ENCODE measurements at regions not wholly inside any gene's neighbourhood (a gene's known extent, or its start where the extent isn't known, plus 50 kb on each side); places are given as distances from the start of the nearest gene placed in this dataset.

DNA sequence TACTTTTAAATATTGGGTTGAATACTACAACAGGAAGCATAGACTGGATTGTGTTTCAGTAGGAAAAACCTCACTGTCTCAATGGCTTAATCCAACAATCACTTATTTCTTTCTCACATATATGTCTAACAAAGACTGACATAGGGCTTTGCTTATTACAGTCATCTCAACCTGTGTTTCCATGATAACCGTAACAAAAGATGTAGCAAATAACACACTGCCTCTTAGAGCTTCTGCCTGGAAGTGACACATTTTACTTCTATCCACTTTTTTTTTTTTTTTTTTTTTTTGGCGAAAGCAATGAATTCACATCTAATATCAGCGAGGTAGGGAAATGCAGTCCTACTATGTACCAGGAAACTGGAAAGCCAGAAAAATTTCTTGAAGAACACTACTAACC lies 204.9 kb upstream of the CDKN2B start:
- no peaks in the 10 kb centered on the region for H4K20me1 ChIP-seq (ENCODE audit: insufficient read depth)
- no peaks in the 10 kb centered on the region for H3K79me2 ChIP-seq (ENCODE audit: insufficient read depth, low read depth)
- H3K4me1 ChIP-seq (ENCODE audit: low read depth, poor library complexity, severe bottlenecking): peaks cover 6% of the 10 kb centered on the region
- TF ChIP-seq, protein P1, sequence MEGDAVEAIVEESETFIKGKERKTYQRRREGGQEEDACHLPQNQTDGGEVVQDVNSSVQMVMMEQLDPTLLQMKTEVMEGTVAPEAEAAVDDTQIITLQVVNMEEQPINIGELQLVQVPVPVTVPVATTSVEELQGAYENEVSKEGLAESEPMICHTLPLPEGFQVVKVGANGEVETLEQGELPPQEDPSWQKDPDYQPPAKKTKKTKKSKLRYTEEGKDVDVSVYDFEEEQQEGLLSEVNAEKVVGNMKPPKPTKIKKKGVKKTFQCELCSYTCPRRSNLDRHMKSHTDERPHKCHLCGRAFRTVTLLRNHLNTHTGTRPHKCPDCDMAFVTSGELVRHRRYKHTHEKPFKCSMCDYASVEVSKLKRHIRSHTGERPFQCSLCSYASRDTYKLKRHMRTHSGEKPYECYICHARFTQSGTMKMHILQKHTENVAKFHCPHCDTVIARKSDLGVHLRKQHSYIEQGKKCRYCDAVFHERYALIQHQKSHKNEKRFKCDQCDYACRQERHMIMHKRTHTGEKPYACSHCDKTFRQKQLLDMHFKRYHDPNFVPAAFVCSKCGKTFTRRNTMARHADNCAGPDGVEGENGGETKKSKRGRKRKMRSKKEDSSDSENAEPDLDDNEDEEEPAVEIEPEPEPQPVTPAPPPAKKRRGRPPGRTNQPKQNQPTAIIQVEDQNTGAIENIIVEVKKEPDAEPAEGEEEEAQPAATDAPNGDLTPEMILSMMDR (conservative IDR thresholded peaks at IDR 0.05; ENCODE audit: low read depth, low read length): no peak
- no peak overlapping the region for H3K4me3 ChIP-seq (IDR thresholded peaks at IDR 0.05; ENCODE audit: insufficient read depth, low read depth, low read length)
- no peak overlapping the region for H3K9ac ChIP-seq
- H2AFZ ChIP-seq (ENCODE audit: low read depth): no peak overlapping the region
- no peak overlapping the region for H3K27ac ChIP-seq
- H3K27me3 ChIP-seq (ENCODE audit: insufficient read depth, low read depth): no peaks in the 10 kb centered on the region
- H3K4me2 ChIP-seq: no peak overlapping the region
- H3K36me3 ChIP-seq (ENCODE audit: insufficient read depth): no peaks in the 10 kb centered on the region

DNA sequence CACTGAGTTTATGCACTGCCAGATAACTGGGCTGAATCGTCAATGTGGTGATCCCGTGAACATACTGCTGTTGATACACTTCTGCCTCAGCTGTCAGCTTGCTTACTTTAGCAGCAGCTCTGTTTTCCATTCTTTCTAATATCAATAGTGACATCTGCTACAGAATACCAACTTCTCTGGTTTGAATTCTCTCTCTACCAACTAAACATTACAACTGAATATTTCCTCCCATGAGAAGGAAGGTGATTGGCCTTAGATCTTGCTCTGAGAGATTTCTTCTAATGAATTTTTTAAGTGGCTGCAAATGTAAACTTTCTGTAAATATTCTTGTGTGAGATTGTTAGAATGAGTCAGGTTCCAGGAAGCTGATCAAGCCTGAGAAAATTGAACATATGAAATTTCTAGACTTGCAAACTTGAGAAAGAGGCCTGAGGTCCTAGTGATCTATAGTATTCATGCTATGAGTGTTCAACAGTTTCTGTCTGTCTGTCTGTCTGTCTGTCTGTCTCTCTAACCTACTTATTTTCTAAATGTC lies 205.5 kb upstream of the CDKN2B start:
- peaks cover under 1% of the 10 kb centered on the region for H3K4me1 ChIP-seq (ENCODE audit: low read depth, poor library complexity, severe bottlenecking)
- no peak overlapping the region for H3K9ac ChIP-seq
- no peaks in the 10 kb centered on the region for H3K36me3 ChIP-seq (ENCODE audit: insufficient read depth)
- TF ChIP-seq, protein P1 (conservative IDR thresholded peaks at IDR 0.05; ENCODE audit: low read depth, low read length): no peak
- H3K27ac ChIP-seq: no peak overlapping the region
- no peak overlapping the region for H3K4me3 ChIP-seq (IDR thresholded peaks at IDR 0.05; ENCODE audit: insufficient read depth, low read depth, low read length)
- H2AFZ ChIP-seq (ENCODE audit: low read depth): no peak overlapping the region
- no peaks in the 10 kb centered on the region for H3K27me3 ChIP-seq (ENCODE audit: insufficient read depth, low read depth)
- no peaks in the 10 kb centered on the region for H3K79me2 ChIP-seq (ENCODE audit: insufficient read depth, low read depth)
- no peaks in the 10 kb centered on the region for H4K20me1 ChIP-seq (ENCODE audit: insufficient read depth)
- H3K4me2 ChIP-seq: no peak overlapping the region

DNA sequence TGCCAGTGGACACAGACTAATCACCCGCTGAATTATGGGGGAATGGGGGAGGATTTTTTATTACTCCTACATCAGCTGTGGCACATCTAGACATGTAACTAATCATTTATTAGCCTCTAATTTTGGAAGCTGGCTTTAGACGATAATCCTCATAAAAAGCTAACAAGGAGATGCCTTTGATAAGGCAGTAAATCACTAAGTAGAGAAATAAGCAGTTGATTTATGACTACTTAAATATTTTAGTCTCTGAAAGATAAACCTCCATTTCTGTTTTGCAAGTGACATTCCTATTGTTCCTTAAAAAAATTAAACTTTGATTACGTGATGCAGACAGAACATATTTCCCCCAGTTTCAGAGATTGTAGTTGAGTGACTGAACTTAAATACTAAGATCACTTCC lies 206.4 kb upstream of the CDKN2B start:
- no peak overlapping the region for H3K4me3 ChIP-seq (IDR thresholded peaks at IDR 0.05; ENCODE audit: insufficient read depth, low read depth, low read length)
- H3K27me3 ChIP-seq (ENCODE audit: insufficient read depth, low read depth): no peaks in the 10 kb centered on the region
- H3K4me1 ChIP-seq (ENCODE audit: low read depth, poor library complexity, severe bottlenecking): no peaks in the 10 kb centered on the region
- H3K27ac ChIP-seq: no peak overlapping the region
- no peak overlapping the region for H2AFZ ChIP-seq (ENCODE audit: low read depth)
- H3K9ac ChIP-seq: no peak overlapping the region
- no peaks in the 10 kb centered on the region for H4K20me1 ChIP-seq (ENCODE audit: insufficient read depth)
- no peaks in the 10 kb centered on the region for H3K79me2 ChIP-seq (ENCODE audit: insufficient read depth, low read depth)
- H3K36me3 ChIP-seq (ENCODE audit: insufficient read depth): no peaks in the 10 kb centered on the region
- TF ChIP-seq, protein P1 (conservative IDR thresholded peaks at IDR 0.05; ENCODE audit: low read depth, low read length): no peak
- H3K4me2 ChIP-seq: no peak overlapping the region

DNA sequence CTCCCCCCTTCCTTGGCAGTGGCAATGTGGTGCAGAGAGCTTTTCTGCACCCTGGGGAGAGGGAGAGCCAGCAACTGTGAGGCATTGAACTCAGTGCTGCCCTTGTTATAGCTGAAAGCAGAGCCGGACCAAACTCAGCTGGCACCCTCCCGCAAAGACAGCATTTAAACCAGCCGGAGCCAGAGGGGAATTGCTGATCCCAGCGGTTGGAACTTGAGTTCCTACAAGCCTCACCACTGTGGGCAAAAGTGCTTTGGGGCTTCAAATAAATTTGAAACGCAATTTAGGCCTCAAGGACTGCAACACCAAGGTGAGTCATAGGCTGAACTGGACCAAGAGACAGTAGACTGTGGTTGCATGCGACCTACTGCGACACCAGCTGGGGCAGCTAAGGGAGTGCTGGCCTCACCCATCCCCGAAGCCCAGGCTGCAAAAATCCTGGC lies 207.6 kb upstream of the CDKN2B start:
- TF ChIP-seq, protein P1 (conservative IDR thresholded peaks at IDR 0.05; ENCODE audit: low read depth, low read length): no peak
- Histone ChIP-seq H3K4me2 (no peak overlapping the region), H4K20me1 (ENCODE audit: insufficient read depth) (no peaks in the 10 kb centered on the region), H3K4me3 (IDR thresholded peaks at IDR 0.05; ENCODE audit: insufficient read depth, low read depth, low read length) (no peak overlapping the region), H3K27me3 (ENCODE audit: insufficient read depth, low read depth) (no peaks in the 10 kb centered on the region), H3K27ac (no peak overlapping the region), H3K4me1 (ENCODE audit: low read depth, poor library complexity, severe bottlenecking) (no peaks in the 10 kb centered on the region), H2AFZ (ENCODE audit: low read depth) (no peak overlapping the region), H3K79me2 (ENCODE audit: insufficient read depth, low read depth) (no peaks in the 10 kb centered on the region), H3K36me3 (ENCODE audit: insufficient read depth) (no peaks in the 10 kb centered on the region), H3K9ac (no peak overlapping the region)
